ENCODE measurements at regions not wholly inside any gene's neighbourhood (a gene's known extent, or its start where the extent isn't known, plus 50 kb on each side); places are given as distances from the start of the nearest gene placed in this dataset.

GRCh38 chr3:116614795-116615362, 94.7 kb upstream of the TUSC7 start:
- TF ChIP-seq EP300 (IDR thresholded peaks at IDR 0.05; ENCODE audit: borderline replicate concordance), result no peak
- no peak for TF ChIP-seq NFIC (IDR thresholded peaks at IDR 0.05)
- no peak for TF ChIP-seq REST (IDR thresholded peaks at IDR 0.05; ENCODE audit: low read depth)
- no peak for TF ChIP-seq USF1 (IDR thresholded peaks at IDR 0.05)
- TF ChIP-seq EGR1 (IDR thresholded peaks at IDR 0.05), result no peak
- TF ChIP-seq CREB1 (IDR thresholded peaks at IDR 0.05; ENCODE audit: low read depth), result no peak
- TF ChIP-seq TAF1 (IDR thresholded peaks at IDR 0.05; ENCODE audit: low read depth), result no peak
- no peak for TF ChIP-seq ZBTB7A (IDR thresholded peaks at IDR 0.05; ENCODE audit: low read depth)
- no peak for TF ChIP-seq FOXM1 (IDR thresholded peaks at IDR 0.05; ENCODE audit: borderline replicate concordance, low read depth)

GRCh38 chr3:116618138-116618537, 91.4 kb upstream of the TUSC7 start:
- no peak for TF ChIP-seq TAF1 (IDR thresholded peaks at IDR 0.05; ENCODE audit: low read depth)
- no peak for TF ChIP-seq CEBPB (IDR thresholded peaks at IDR 0.05)
- no peak for TF ChIP-seq TEAD4 (IDR thresholded peaks at IDR 0.05)
- TF ChIP-seq REST (IDR thresholded peaks at IDR 0.05; ENCODE audit: low read depth), result no peak
- TF ChIP-seq CREB1 (IDR thresholded peaks at IDR 0.05; ENCODE audit: low read depth), result no peak
- no peak for TF ChIP-seq TCF12 (IDR thresholded peaks at IDR 0.05; ENCODE audit: low read depth)
- no peak for TF ChIP-seq USF1 (IDR thresholded peaks at IDR 0.05)
- TF ChIP-seq NFIC (IDR thresholded peaks at IDR 0.05), result no peak
- TF ChIP-seq MAX (IDR thresholded peaks at IDR 0.05), result no peak
- TF ChIP-seq EP300 (IDR thresholded peaks at IDR 0.05; ENCODE audit: borderline replicate concordance), result no peak
- no peak for TF ChIP-seq RAD21 (IDR thresholded peaks at IDR 0.05; ENCODE audit: low read depth)
- TF ChIP-seq YY1 (IDR thresholded peaks at IDR 0.05; ENCODE audit: low read depth), result no peak
- no peak for TF ChIP-seq EGR1 (IDR thresholded peaks at IDR 0.05)
- no peak for TF ChIP-seq FOXM1 (IDR thresholded peaks at IDR 0.05; ENCODE audit: borderline replicate concordance, low read depth)
- TF ChIP-seq ZBTB7A (IDR thresholded peaks at IDR 0.05; ENCODE audit: low read depth), result no peak

GRCh38 chr3:116618930-116619329, 90.6 kb upstream of the TUSC7 start:
- TF ChIP-seq CEBPB (IDR thresholded peaks at IDR 0.05), result no peak
- no peak for TF ChIP-seq ZBTB7A (IDR thresholded peaks at IDR 0.05; ENCODE audit: low read depth)
- TF ChIP-seq TCF12 (IDR thresholded peaks at IDR 0.05; ENCODE audit: low read depth), result no peak

- TF ChIP-seq CREB1 (IDR thresholded peaks at IDR 0.05; ENCODE audit: low read depth) (no peak), TCF12 (IDR thresholded peaks at IDR 0.05; ENCODE audit: low read depth) (no peak), NFIC (IDR thresholded peaks at IDR 0.05) (no peak), USF1 (IDR thresholded peaks at IDR 0.05) (no peak), TEAD4 (IDR thresholded peaks at IDR 0.05) (no peak), ZBTB7A (IDR thresholded peaks at IDR 0.05; ENCODE audit: low read depth) (no peak), RAD21 (IDR thresholded peaks at IDR 0.05; ENCODE audit: low read depth) (no peak), REST (IDR thresholded peaks at IDR 0.05; ENCODE audit: low read depth) (no peak), YY1 (IDR thresholded peaks at IDR 0.05; ENCODE audit: low read depth) (no peak), MAX (IDR thresholded peaks at IDR 0.05) (no peak)
Observed at GRCh38 chr3:116630494-116630893, 79.1 kb upstream of the TUSC7 start.
